HEK293 (cell line): ENCODE measurements at regions not wholly inside any gene's neighbourhood (a gene's known extent, or its start where the extent isn't known, plus 50 kb on each side); places are given as distances from the start of the nearest gene placed in this dataset.

Experiments used
- ATF2 ChIP-seq: fragments of 450-650 bp; formaldehyde crosslinking; IDR thresholded peaks from 2 replicates; pipeline ENCODE4 v1.5.1; 2016; ENCODE audit warnings: missing biosample characterization, missing genetic modification characterization, low read depth
- CTCF ChIP-seq: fragments of 450-650 bp; formaldehyde crosslinking; IDR thresholded peaks from 2 replicates; pipeline ENCODE4 v1.5.1; 2016; ENCODE audit warnings: missing biosample characterization, missing genetic modification characterization
- OVOL3 ChIP-seq: fragments of 450-650 bp; formaldehyde crosslinking; IDR thresholded peaks from 2 replicates; pipeline ENCODE4 v1.5.1; 2016; ENCODE audit warnings: missing biosample characterization, missing genetic modification characterization
- ZNF23 ChIP-seq: fragments of 450-650 bp; formaldehyde crosslinking; IDR thresholded peaks from 2 replicates; pipeline ENCODE4 v1.5.1; 2016; ENCODE audit warnings: missing biosample characterization, missing genetic modification characterization, borderline replicate concordance
- ZNF311 ChIP-seq: fragments of 450-650 bp; formaldehyde crosslinking; IDR thresholded peaks from 2 replicates; pipeline ENCODE4 v1.5.1; 2017; ENCODE audit warnings: missing biosample characterization, missing genetic modification characterization, borderline replicate concordance
- ZNF362 ChIP-seq: fragments of 450-650 bp; formaldehyde crosslinking; IDR thresholded peaks from 2 replicates; pipeline ENCODE4 v1.5.1; 2016; ENCODE audit warnings: missing biosample characterization, missing genetic modification characterization
- ZNF558 ChIP-seq: fragments of 450-650 bp; formaldehyde crosslinking; IDR thresholded peaks from 2 replicates; pipeline ENCODE4 v1.5.1; 2016; ENCODE audit warnings: missing biosample characterization, missing genetic modification characterization
- ZNF580 ChIP-seq: fragments of 450-650 bp; formaldehyde crosslinking; IDR thresholded peaks from 2 replicates; pipeline ENCODE4 v1.5.1; 2016; ENCODE audit warnings: missing biosample characterization, missing genetic modification characterization
- ZNF621 ChIP-seq: fragments of 450-650 bp; formaldehyde crosslinking; IDR thresholded peaks from 2 replicates; pipeline ENCODE4 v1.5.1; 2017; ENCODE audit warnings: missing biosample characterization, missing genetic modification characterization
- TF ChIP-seq, protein P1 (sequence below): fragments of 450-650 bp; formaldehyde crosslinking; IDR thresholded peaks from 2 replicates; pipeline ENCODE4 v1.5.1; 2016; ENCODE audit warnings: missing biosample characterization, missing genetic modification characterization, borderline replicate concordance
- TF ChIP-seq, protein P2 (sequence below): fragments of 450-650 bp; formaldehyde crosslinking; IDR thresholded peaks from 2 replicates; pipeline ENCODE4 v1.5.1; 2016; ENCODE audit warnings: missing biosample characterization, missing genetic modification characterization, low read depth
- TF ChIP-seq, protein P3 (sequence below): fragments of 450-650 bp; formaldehyde crosslinking; IDR thresholded peaks from 2 replicates; pipeline ENCODE4 v1.5.1; 2017; ENCODE audit warnings: missing biosample characterization, missing genetic modification characterization

DNA sequence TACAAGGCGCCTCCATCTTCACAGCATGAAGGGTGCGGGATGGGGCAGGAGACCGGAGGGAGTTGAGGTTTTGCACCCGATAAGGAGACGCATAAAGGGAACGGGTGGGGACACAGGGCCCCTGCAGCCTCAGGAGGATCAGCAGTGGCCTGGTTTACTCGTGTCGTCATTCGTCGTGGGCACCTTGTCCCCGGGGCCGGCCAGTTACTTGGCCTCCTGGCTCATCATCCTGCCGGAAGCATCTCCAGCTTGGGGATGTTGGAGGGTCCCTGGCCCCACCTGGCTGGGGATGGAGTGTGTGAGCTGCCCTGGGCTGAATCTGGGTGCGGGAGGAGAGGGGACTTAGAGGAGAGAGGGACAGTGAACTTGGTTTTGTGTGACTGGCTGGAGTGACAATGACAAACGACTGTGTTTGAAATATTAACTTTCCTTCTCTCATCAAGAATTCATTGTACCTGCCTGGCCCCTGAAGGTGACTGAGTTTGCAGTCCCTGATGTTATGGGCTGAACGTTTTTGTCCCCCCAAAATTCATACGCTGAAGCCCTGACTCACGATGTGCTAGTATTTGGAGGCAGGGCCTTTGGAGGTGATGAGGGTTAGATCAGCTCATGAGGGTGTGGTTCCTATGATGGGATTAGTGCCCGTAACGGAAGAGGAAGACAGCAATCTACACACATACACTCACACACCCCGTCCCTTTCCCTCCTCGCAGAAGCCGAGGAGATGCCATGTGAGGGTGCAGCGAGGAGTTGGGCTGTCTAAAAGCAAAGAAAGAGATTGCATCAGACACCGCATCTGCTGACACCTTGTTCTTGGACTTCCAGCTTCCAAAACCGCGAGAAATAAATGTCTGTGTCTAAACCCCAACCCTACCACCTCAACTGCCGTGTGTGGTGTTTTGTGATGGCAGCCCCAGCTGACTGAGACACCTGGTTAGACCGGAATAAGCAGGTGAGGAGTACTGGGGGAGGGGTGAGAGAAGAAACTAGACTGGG lies 65.0 kb upstream of the MAP3K4 start:
- TF ChIP-seq ZNF311 (tag by site-specific recombination) (no peak), OVOL3 (tag by site-specific recombination) (no peak), CTCF (no peak), ZNF558 (tag by site-specific recombination) (no peak), ZNF621 (tag by site-specific recombination) (no peak), ZNF23 (no peak), ZNF362 (tag by site-specific recombination) (no peak), ATF2 (tag by site-specific recombination) (no peak), ZNF580 (tag by site-specific recombination) (no peak)
- TF ChIP-seq, protein P1, sequence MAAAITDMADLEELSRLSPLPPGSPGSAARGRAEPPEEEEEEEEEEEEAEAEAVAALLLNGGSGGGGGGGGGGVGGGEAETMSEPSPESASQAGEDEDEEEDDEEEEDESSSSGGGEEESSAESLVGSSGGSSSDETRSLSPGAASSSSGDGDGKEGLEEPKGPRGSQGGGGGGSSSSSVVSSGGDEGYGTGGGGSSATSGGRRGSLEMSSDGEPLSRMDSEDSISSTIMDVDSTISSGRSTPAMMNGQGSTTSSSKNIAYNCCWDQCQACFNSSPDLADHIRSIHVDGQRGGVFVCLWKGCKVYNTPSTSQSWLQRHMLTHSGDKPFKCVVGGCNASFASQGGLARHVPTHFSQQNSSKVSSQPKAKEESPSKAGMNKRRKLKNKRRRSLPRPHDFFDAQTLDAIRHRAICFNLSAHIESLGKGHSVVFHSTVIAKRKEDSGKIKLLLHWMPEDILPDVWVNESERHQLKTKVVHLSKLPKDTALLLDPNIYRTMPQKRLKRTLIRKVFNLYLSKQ (tag by site-specific recombination): no peak
- TF ChIP-seq, protein P2, sequence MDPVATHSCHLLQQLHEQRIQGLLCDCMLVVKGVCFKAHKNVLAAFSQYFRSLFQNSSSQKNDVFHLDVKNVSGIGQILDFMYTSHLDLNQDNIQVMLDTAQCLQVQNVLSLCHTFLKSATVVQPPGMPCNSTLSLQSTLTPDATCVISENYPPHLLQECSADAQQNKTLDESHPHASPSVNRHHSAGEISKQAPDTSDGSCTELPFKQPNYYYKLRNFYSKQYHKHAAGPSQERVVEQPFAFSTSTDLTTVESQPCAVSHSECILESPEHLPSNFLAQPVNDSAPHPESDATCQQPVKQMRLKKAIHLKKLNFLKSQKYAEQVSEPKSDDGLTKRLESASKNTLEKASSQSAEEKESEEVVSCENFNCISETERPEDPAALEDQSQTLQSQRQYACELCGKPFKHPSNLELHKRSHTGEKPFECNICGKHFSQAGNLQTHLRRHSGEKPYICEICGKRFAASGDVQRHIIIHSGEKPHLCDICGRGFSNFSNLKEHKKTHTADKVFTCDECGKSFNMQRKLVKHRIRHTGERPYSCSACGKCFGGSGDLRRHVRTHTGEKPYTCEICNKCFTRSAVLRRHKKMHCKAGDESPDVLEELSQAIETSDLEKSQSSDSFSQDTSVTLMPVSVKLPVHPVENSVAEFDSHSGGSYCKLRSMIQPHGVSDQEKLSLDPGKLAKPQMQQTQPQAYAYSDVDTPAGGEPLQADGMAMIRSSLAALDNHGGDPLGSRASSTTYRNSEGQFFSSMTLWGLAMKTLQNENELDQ (tag by site-specific recombination): no peak
- TF ChIP-seq, protein P3, sequence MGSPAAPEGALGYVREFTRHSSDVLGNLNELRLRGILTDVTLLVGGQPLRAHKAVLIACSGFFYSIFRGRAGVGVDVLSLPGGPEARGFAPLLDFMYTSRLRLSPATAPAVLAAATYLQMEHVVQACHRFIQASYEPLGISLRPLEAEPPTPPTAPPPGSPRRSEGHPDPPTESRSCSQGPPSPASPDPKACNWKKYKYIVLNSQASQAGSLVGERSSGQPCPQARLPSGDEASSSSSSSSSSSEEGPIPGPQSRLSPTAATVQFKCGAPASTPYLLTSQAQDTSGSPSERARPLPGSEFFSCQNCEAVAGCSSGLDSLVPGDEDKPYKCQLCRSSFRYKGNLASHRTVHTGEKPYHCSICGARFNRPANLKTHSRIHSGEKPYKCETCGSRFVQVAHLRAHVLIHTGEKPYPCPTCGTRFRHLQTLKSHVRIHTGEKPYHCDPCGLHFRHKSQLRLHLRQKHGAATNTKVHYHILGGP (tag by site-specific recombination): no peak
